Mesenteric fat pad (tissue), 1 donor: ENCODE measurements at regions not wholly inside any gene's neighbourhood (a gene's known extent, or its start where the extent isn't known, plus 50 kb on each side); places are given as distances from the start of the nearest gene placed in this dataset.
"Not testable (repeated sequence)": the region's sequence is repeated elsewhere in the genome, so short reads cannot be mapped to it uniquely, and the experiment has no call there.

Experiments used
- DNase-seq: peaks from one replicate; pipeline ENCODE4 v3.0.0-alpha.2; 2020; ENCODE audit warnings: low spot score
- donor health status: DM: yes; HTN: yes; CAD: no.

GRCh38 chr2:195572895-195573683 is 83.9 kb upstream of the SLC39A10 start:
- no peak for DNase-seq

- DNase-seq = no peak
Observed at GRCh38 chr2:195570329-195570728, 86.7 kb upstream of the SLC39A10 start.

- no peak for DNase-seq
Observed at GRCh38 chr2:195569255-195569654, 87.8 kb upstream of the SLC39A10 start.

- not testable (repeated sequence) for DNase-seq
Observed at GRCh38 chr2:195564625-195565135, 92.3 kb upstream of the SLC39A10 start.

- DNase-seq = no peak
Observed at GRCh38 chr2:195563857-195564512, 93.0 kb upstream of the SLC39A10 start.

GRCh38 chr2:195562570-195563566 is 94.2 kb upstream of the SLC39A10 start:
- DNase-seq = no peak

GRCh38 chr2:195561116-195561921 is 95.7 kb upstream of the SLC39A10 start:
- no peak for DNase-seq

GRCh38 chr2:195560209-195560895 is 96.7 kb upstream of the SLC39A10 start:
- no peak for DNase-seq

- no peak for DNase-seq
Observed at GRCh38 chr2:195559431-195559914, 97.6 kb upstream of the SLC39A10 start.

GRCh38 chr2:195555971-195556370 is 101.1 kb upstream of the SLC39A10 start:
- DNase-seq = no peak

- no peak for DNase-seq
Observed at GRCh38 chr2:195552581-195552980, 104.4 kb upstream of the SLC39A10 start.

- DNase-seq = no peak
Observed at GRCh38 chr2:195548198-195548940, 108.7 kb upstream of the SLC39A10 start.

- not testable (repeated sequence) for DNase-seq
Observed at GRCh38 chr2:195547268-195547840, 109.7 kb upstream of the SLC39A10 start.

GRCh38 chr2:195545811-195546210 is 111.2 kb upstream of the SLC39A10 start:
- no peak for DNase-seq

GRCh38 chr2:195543902-195544894 is 112.8 kb upstream of the SLC39A10 start:
- DNase-seq = no peak

- no peak for DNase-seq
Observed at GRCh38 chr2:195543063-195543462, 114.0 kb upstream of the SLC39A10 start.

- no peak for DNase-seq
Observed at GRCh38 chr2:195542067-195542466, 115.0 kb upstream of the SLC39A10 start.
